Activated naive CD8-positive, alpha-beta T cell treated with anti-CD3 and anti-CD28 coated beads, Interleukin-2, amount 50 U/mL, for 24 hours (primary cell): ENCODE measurements at regions not wholly inside any gene's neighbourhood (a gene's known extent, or its start where the extent isn't known, plus 50 kb on each side); places are given as distances from the start of the nearest gene placed in this dataset.
"Not testable (repeated sequence)": the region's sequence is repeated elsewhere in the genome, so short reads cannot be mapped to it uniquely, and the experiment has no call there.

Source experiments
- ATAC-seq: fragments of 150-1000 bp; cut with Tn5 transposase; one replicate; pipeline ENCODE4 v1.10.0; 2021
- DNase-seq: peaks from one replicate; pipeline ENCODE4 v3.0.0; 2021
- H3K27ac Mint-ChIP-seq: one replicate; pipeline ENCODE4 v1.8.0; 2021; ENCODE audit warnings: mild to moderate bottlenecking, mixed read lengths
- H3K27me3 Mint-ChIP-seq: one replicate; pipeline ENCODE4 v1.8.0; 2021; ENCODE audit warnings: mixed read lengths
- H3K36me3 Mint-ChIP-seq: one replicate; pipeline ENCODE4 v1.8.0; 2021; ENCODE audit warnings: low read depth, mixed read lengths
- H3K4me1 Mint-ChIP-seq: one replicate; pipeline ENCODE4 v1.8.0; 2021; ENCODE audit warnings: mixed read lengths
- H3K4me3 Mint-ChIP-seq: one replicate; pipeline ENCODE4 v1.8.0; 2021; ENCODE audit warnings: mild to moderate bottlenecking, moderate library complexity, mixed read lengths
- H3K9me3 Mint-ChIP-seq: one replicate; pipeline ENCODE4 v1.8.0; 2021; ENCODE audit warnings: mixed read lengths

DNA sequence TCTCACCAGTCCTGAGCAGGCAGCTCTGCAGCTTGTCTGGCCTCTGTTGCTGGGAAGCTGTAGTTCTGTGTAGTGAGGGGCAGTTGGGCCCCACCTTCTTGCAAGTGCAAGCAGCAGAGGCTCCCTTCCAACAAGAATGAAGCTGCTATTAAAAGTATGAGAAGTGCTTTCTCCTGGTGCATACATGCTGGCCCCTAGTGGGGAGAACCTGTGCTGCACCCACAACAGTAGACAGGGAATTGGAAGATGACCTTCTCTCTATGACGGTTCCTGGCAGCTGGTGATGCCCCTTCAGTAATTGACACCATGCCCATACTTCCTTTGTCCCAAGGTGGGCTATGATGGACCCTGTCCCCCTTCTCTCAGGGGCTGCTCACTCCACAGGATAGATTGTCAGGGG lies 141.5 kb downstream of the SPIN4 start:
- H3K36me3 Mint-ChIP-seq, H3K27me3 Mint-ChIP-seq, H3K9me3 Mint-ChIP-seq, H3K27ac Mint-ChIP-seq, H3K4me3 Mint-ChIP-seq, H3K4me1 Mint-ChIP-seq, DNase-seq, ATAC-seq: not testable (repeated sequence)

DNA sequence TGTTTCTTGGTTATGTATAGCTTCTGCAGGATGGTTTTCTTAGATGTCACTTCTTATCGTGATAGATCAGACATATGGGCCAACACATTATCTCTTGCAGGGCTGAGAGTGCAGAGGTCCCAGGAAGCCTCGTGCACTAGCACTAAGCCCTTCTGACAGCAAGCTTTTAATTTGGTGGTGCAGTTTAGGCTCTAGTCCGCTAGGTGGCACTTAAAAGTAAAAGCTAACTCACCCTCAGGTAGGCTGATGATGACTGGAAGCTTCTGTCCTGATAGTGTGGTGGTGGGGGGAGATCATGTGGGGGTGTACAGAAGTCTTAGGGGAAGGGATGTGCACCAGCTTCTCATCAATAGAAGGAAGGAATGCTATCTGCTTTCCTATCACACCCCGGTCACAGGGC lies 142.0 kb downstream of the SPIN4 start:
- H3K27ac Mint-ChIP-seq, ATAC-seq, H3K9me3 Mint-ChIP-seq, H3K27me3 Mint-ChIP-seq, H3K4me3 Mint-ChIP-seq, H3K4me1 Mint-ChIP-seq, H3K36me3 Mint-ChIP-seq, DNase-seq: not testable (repeated sequence)

DNA sequence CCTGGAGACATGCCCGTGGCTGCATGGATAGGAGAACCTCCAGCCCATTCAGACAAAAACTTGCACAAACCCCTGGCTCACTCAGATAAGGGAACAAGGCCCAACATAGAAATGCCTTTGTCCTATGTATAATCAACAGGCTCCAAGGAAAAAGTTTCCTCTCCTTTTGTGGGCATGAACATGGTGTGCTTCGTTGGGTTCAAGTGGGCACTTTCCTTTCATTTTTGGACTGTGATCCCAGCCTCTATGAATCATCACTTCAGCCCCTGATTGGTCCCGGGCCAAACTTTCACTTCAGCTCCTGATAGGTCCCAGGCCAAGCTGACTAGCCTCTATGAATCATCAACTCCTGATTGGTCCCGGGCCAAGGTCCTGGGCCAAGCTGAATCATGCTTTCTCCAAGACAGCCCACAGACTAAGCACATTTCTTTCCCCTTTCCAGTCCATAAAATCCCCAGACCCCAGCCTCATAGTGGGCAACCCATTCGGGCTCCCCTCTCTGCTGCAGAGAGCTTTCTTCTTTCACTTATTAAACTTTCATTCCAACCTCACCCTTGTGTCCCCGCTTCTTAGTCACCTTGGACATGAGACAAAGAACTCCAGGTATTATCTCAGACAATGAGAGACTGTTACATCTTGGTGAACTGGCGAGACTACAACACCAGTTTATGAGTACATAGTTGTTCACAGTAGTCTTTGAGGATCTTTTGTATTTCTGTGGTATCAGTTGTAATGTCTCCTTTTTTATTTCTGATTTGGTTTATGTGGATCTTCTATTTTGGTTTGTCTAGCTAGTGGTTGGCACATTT lies 146.7 kb downstream of the SPIN4 start:
- not testable (repeated sequence) for H3K27me3 Mint-ChIP-seq, H3K9me3 Mint-ChIP-seq, H3K4me3 Mint-ChIP-seq, H3K36me3 Mint-ChIP-seq, ATAC-seq, H3K27ac Mint-ChIP-seq, DNase-seq, H3K4me1 Mint-ChIP-seq

DNA sequence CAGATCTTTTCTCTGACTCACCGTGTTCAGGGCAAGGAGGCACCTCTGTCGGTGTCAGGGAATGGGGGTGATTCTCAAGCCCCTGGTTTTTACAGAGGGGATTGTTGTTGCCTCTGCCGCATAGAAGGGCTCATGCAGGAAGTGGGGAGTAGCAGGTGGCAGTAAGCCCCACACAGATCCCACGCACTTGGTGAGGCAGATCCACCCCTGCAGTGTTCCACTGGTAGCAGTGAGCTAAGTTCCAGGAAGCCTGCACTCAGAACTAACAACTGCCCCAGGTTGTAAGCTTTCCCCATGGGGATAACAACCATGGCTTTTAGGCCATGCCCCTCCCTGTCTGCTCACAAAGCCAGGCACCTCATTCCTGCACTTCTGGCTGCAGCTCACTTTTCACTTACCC lies 149.1 kb downstream of the SPIN4 start:
- H3K27me3 Mint-ChIP-seq, ATAC-seq, H3K27ac Mint-ChIP-seq, H3K4me3 Mint-ChIP-seq, H3K36me3 Mint-ChIP-seq, H3K9me3 Mint-ChIP-seq, H3K4me1 Mint-ChIP-seq, DNase-seq: not testable (repeated sequence)

DNA sequence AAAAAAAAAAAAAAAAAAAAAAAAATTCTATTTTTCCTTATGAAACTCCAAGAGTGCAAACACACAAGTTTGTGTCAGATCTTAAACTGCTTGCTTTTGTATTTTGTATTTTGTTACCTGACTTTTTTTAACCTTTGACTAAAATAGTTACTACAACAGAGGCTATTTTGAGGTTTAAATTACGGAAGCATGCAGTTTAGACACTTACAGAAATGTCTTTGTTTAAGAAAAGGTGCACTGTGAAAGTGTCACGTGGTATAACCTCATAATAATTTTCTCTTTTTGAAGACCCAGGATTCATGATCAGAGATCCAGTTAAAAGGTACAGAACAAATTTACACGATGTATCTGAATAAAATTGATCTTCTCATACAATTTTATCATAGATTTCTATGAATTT lies 152.4 kb downstream of the SPIN4 start:
- DNase-seq, H3K36me3 Mint-ChIP-seq, ATAC-seq, H3K4me3 Mint-ChIP-seq, H3K27ac Mint-ChIP-seq, H3K27me3 Mint-ChIP-seq, H3K9me3 Mint-ChIP-seq, H3K4me1 Mint-ChIP-seq: not testable (repeated sequence)

DNA sequence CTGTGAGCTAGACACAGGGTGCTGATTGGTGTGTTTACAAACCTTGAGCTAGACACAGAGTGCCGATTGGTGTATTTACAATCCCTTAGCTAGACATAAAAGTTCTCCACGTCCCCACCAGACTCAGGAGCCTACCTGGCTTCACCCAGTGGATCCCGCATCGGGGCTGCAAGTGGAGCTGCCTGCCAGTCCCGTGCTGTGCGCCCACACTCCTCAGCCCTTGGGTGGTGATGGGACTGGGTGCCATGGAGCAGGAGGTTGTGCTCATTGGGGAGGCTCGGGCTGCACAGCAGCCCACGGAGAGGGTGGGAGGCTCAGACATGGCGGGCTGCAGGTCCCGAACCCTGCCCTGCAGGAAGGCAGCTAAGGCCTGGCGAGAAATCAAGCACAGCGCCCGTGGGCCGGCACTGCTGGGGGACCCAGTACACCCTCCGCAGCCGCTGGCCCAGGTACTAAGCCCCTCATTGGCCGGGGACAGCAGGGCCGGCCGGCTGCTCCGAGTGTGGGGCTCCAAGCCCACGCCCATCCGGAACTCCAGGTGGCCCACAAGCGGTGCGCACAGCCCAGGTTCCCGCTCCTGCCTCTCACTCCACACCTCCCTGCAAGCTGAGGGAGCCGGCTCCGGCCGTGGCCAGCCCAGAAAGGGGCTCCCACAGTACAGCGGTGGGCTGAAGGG lies 158.6 kb downstream of the SPIN4 start:
- not testable (repeated sequence) for H3K27ac Mint-ChIP-seq, DNase-seq, ATAC-seq, H3K4me3 Mint-ChIP-seq, H3K4me1 Mint-ChIP-seq, H3K9me3 Mint-ChIP-seq, H3K27me3 Mint-ChIP-seq, H3K36me3 Mint-ChIP-seq

DNA sequence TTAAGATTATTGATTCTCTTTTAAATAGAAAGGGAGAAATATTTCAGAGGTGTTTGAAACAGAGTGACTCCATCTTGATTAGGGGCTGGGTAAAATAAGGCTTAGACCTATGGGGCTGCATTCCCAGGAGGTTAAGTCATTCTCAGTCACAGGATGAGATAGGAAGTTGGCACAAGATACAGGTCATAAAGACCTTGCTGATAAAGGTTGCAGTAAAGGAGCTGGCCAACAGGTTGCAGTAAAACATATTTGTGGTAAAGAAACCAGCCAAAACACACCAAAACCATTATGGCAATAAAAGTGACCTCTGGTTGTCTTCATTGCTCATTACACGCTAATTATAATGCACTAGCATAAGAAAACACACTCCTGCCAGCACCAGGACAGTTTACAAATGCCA lies 165.0 kb downstream of the SPIN4 start:
- DNase-seq (no peak), ATAC-seq (no peak)
- H3K27ac Mint-ChIP-seq, result no peak overlapping the region
- no peaks in the 10 kb centered on the region for H3K4me1 Mint-ChIP-seq
- no peaks in the 10 kb centered on the region for H3K9me3 Mint-ChIP-seq
- H3K36me3 Mint-ChIP-seq, result peaks cover 2% of the 10 kb centered on the region
- H3K27me3 Mint-ChIP-seq, result no peaks in the 10 kb centered on the region
- H3K4me3 Mint-ChIP-seq, result no peak overlapping the region

DNA sequence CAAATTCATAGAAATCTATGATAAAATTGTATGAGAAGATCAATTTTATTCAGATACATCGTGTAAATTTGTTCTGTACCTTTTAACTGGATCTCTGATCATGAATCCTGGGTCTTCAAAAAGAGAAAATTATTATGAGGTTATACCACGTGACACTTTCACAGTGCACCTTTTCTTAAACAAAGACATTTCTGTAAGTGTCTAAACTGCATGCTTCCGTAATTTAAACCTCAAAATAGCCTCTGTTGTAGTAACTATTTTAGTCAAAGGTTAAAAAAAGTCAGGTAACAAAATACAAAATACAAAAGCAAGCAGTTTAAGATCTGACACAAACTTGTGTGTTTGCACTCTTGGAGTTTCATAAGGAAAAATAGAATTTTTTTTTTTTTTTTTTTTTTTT lies 171.3 kb downstream of the SPIN4 start:
- H3K27me3 Mint-ChIP-seq, H3K36me3 Mint-ChIP-seq, ATAC-seq, DNase-seq, H3K4me3 Mint-ChIP-seq, H3K27ac Mint-ChIP-seq, H3K4me1 Mint-ChIP-seq, H3K9me3 Mint-ChIP-seq: not testable (repeated sequence)

DNA sequence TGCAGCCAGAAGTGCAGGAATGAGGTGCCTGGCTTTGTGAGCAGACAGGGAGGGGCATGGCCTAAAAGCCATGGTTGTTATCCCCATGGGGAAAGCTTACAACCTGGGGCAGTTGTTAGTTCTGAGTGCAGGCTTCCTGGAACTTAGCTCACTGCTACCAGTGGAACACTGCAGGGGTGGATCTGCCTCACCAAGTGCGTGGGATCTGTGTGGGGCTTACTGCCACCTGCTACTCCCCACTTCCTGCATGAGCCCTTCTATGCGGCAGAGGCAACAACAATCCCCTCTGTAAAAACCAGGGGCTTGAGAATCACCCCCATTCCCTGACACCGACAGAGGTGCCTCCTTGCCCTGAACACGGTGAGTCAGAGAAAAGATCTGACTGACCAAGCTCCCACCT lies 174.6 kb downstream of the SPIN4 start:
- H3K4me3 Mint-ChIP-seq, H3K4me1 Mint-ChIP-seq, H3K9me3 Mint-ChIP-seq, DNase-seq, H3K27me3 Mint-ChIP-seq, H3K36me3 Mint-ChIP-seq, ATAC-seq, H3K27ac Mint-ChIP-seq: not testable (repeated sequence)

DNA sequence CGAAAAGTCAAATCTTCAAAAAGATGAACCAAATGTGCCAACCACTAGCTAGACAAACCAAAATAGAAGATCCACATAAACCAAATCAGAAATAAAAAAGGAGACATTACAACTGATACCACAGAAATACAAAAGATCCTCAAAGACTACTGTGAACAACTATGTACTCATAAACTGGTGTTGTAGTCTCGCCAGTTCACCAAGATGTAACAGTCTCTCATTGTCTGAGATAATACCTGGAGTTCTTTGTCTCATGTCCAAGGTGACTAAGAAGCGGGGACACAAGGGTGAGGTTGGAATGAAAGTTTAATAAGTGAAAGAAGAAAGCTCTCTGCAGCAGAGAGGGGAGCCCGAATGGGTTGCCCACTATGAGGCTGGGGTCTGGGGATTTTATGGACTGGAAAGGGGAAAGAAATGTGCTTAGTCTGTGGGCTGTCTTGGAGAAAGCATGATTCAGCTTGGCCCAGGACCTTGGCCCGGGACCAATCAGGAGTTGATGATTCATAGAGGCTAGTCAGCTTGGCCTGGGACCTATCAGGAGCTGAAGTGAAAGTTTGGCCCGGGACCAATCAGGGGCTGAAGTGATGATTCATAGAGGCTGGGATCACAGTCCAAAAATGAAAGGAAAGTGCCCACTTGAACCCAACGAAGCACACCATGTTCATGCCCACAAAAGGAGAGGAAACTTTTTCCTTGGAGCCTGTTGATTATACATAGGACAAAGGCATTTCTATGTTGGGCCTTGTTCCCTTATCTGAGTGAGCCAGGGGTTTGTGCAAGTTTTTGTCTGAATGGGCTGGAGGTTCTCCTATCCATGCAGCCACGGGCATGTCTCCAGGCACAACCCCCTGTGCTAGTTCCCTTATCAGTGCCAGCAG lies 177.1 kb downstream of the SPIN4 start:
- not testable (repeated sequence) for H3K27ac Mint-ChIP-seq, H3K4me1 Mint-ChIP-seq, H3K9me3 Mint-ChIP-seq, H3K4me3 Mint-ChIP-seq, ATAC-seq, DNase-seq, H3K36me3 Mint-ChIP-seq, H3K27me3 Mint-ChIP-seq

DNA sequence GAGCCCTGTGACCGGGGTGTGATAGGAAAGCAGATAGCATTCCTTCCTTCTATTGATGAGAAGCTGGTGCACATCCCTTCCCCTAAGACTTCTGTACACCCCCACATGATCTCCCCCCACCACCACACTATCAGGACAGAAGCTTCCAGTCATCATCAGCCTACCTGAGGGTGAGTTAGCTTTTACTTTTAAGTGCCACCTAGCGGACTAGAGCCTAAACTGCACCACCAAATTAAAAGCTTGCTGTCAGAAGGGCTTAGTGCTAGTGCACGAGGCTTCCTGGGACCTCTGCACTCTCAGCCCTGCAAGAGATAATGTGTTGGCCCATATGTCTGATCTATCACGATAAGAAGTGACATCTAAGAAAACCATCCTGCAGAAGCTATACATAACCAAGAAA lies 181.7 kb downstream of the SPIN4 start:
- H3K4me3 Mint-ChIP-seq, ATAC-seq: not testable (repeated sequence)

DNA sequence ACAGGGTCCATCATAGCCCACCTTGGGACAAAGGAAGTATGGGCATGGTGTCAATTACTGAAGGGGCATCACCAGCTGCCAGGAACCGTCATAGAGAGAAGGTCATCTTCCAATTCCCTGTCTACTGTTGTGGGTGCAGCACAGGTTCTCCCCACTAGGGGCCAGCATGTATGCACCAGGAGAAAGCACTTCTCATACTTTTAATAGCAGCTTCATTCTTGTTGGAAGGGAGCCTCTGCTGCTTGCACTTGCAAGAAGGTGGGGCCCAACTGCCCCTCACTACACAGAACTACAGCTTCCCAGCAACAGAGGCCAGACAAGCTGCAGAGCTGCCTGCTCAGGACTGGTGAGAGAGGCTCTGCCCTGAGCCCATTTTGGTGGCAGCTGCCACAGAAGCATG lies 182.2 kb downstream of the SPIN4 start:
- not testable (repeated sequence) for H3K36me3 Mint-ChIP-seq, H3K27ac Mint-ChIP-seq, DNase-seq, H3K9me3 Mint-ChIP-seq, H3K4me1 Mint-ChIP-seq, H3K27me3 Mint-ChIP-seq, ATAC-seq, H3K4me3 Mint-ChIP-seq

More for the DNA sequence above, 181.7 kb downstream of the SPIN4 start:
- not testable (repeated sequence) for H3K4me1 Mint-ChIP-seq, H3K9me3 Mint-ChIP-seq, H3K27me3 Mint-ChIP-seq, H3K36me3 Mint-ChIP-seq, H3K27ac Mint-ChIP-seq, DNase-seq

DNA sequence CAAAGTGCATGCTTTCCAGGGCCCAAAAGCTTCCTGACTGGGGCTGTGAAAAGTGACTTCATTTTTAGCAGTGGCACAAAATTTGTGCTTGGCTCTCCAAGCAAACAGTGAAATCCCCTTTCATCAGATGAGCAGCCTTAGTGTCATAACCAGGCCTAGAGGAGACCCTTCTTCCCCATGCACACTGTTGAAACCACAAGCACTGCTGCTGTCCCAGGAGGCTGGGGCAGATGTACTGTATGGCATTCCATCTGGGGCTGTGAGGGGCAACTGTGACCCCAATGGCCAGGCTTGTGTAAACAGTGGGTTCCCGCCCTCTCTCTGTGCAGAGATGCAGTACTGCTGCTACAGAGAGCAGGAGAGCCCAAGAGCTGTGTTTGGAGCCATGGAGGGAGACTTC lies 184.1 kb downstream of the SPIN4 start:
- not testable (repeated sequence) for ATAC-seq, H3K36me3 Mint-ChIP-seq

DNA sequence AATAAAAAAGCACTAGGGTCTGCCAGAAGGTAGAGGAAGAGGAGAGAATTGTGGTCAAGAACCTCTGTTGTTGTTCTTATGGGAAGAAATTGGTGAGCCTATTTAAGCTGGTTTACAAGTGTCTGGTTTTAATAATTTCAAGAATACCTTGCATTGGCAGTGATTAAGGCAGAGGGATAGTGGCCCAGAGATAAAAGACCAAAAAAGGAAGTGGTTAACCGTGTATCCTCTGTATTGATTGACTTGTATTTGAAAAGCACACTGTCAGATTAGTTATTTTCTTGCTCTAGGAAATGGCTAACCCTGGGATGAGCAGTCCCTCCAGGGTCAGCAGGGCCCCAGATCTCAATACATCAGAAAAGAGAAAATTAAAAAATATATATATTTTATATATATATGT lies 190.1 kb downstream of the SPIN4 start:
- H3K36me3 Mint-ChIP-seq, DNase-seq, H3K27me3 Mint-ChIP-seq, H3K4me1 Mint-ChIP-seq, H3K9me3 Mint-ChIP-seq, ATAC-seq, H3K4me3 Mint-ChIP-seq, H3K27ac Mint-ChIP-seq: not testable (repeated sequence)

More for the DNA sequence above, 184.1 kb downstream of the SPIN4 start:
- not testable (repeated sequence) for H3K4me1 Mint-ChIP-seq, DNase-seq, H3K27me3 Mint-ChIP-seq, H3K9me3 Mint-ChIP-seq, H3K27ac Mint-ChIP-seq, H3K4me3 Mint-ChIP-seq

DNA sequence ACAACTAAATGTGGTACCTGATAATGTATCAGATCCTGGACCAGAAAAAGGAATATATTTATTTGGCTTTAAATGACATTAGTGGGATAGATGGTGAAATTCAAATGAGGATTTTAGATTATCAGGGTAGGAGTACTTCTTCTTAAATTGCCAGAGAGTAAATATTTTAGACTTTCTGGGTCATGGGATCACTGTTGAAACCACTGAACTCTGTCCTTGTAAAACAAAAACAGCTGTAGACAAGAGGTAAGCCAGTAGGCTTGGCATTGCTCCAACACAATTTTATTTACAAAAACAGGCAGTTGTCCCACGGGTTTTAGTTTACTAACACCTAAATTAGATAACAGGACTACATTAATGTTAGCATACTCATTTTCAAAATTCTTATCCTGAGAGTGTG lies 190.8 kb downstream of the SPIN4 start:
- not testable (repeated sequence) for ATAC-seq, H3K4me1 Mint-ChIP-seq, H3K27ac Mint-ChIP-seq, H3K9me3 Mint-ChIP-seq, H3K36me3 Mint-ChIP-seq, H3K4me3 Mint-ChIP-seq, H3K27me3 Mint-ChIP-seq, DNase-seq
